ENCODE measurements at regions not wholly inside any gene's neighbourhood (a gene's known extent, or its start where the extent isn't known, plus 50 kb on each side); places are given as distances from the start of the nearest gene placed in this dataset.

DNA sequence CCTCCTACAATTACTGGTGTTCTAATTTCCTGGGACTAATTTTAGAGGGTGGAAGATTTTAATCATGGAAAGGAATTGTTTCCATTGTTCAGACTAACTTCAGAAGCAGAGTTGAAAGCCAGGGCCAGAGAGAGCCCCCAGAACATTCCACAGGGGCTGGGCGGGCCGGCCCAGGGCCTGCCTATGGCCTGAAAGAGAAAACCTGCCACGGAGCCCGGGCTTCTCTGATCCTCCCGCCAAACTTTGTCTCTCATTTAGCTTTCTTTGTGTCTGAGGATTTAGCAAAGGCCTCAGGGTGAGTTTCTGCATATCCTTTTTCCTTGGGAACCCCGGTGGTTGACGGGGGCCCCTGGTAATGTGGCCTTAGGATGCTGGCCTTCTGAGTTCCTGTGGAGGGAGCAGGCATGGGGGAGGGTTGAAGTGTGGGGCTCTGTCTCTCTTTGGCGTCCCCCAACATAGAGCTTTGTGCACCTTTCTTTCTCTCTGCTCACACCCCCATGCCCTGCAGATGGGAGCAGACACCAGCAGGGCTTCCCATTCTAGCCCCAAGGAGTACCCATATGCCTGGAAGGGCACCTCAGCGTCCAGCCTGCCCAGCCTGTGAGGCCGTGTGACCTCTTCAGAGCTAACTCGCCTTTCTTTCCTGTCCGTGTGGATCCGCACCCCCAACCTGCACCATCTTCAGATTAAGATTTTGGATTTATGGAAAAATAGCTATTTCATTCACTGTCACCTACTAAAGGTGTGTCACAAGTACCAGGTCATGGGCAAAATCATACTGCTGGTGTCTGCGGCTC, 539.5 kb downstream of the FGF9 start:
- no peak for DNase-seq (ENCODE audit: low read depth in 2 of 3, low spot score in 2 of 3)

DNA sequence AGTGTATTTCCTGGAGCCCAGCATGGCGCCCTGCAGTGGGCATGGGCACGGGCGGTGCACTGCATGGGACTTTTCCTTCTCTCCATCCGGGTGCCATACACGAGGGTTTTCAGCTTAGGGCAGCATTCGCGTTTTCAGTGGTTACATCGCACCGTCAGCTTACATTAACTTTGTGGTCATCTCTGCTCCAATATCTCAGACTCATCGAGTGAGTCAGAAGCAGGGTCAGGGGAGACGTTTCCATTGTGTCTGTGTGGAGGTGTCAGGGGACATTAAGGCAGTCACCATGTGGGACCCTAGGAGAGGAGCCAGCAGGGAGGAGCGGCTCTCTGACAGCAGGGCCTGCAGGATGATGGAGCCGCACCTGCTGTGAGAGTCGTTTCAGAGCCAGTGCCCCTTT, 541.0 kb downstream of the FGF9 start:
- no peak for DNase-seq (ENCODE audit: low read depth in 2 of 3, low spot score in 2 of 3)

DNA sequence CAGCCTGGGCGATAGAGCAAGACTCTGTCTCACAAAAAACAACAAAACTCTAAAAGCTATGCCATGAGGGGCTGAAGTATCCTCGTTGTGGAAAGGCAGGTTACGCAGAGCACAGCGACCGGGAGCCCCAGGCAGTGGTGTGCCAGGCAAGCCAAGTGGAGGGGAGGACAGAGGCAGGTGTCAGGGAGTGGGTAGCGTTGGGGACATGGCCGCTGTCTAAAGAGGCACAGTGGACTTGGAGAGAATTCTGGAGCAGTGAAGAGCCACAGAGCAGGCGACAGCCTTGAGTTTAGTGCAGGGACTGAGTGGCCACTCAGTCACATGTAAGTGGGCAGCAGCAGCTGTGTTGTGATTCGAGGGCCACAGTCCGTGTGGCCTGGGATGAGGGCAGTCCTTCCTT, 541.7 kb downstream of the FGF9 start:
- no peak for DNase-seq (ENCODE audit: low read depth in 2 of 3, low spot score in 2 of 3)

DNA sequence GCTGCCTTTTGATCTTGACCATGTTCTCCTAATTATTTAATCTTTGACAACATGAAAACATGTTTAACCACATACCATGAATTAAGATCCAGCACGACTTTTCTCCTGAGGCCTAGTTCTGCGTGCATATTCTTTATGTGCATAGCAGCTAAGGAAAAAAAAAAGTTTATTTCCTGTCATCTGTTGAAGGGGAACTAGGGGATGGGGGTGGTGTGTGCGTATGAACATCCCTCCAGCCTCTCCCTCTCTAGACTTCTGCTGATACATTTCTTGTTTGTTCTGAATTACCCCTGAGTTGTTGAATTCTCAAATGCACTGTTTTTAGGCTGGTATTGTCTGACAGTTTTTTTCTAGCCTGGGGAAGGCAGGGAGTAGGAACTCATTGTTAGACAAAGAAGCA, 543.3 kb downstream of the FGF9 start:
- peak in 2 of 3 donors; percentile 24 to 76 for DNase-seq (ENCODE audit: low read depth in 2 of 3, low spot score in 2 of 3)

DNA sequence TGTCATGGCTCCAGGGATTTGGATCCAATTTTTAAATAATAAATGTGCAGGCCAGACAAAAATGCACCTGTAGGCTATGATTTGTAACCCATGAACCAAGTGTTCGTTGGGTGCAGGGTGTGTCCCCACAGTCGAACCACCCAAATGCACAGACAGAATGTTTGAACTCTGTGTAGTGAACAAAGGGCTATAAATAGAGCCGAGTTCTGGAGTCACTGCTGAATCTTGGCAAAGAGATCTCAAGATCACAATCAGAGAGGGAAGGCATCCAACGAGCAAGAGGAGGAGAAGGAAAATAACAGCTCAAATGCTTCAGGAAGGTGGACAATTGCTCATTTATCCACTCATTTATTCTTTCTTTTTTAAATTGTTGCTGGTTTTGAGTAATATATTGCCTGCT, 547.9 kb downstream of the FGF9 start:
- DNase-seq (ENCODE audit: low read depth in 2 of 3, low spot score in 2 of 3), result no peak

DNA sequence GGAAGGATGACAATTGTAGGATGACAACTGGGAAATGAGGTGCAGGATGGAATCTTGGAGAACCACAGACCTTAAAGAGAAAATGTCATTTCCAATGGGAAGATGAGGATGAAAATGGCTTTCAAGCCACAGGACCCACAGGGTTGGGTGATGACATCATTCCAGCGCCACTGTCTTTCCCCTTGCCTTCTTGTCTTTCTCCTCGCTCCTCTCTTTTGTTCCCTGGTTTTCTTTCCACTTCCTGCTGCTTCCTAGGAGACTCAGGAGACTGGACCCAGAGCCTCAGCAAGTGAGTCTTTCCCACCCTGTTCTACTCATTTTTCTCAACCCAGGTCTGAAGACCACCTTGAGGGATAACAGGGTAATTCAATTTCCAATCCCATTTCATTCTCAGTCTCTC, 548.8 kb downstream of the FGF9 start:
- no peak for DNase-seq (ENCODE audit: low read depth in 2 of 3, low spot score in 2 of 3)

DNA sequence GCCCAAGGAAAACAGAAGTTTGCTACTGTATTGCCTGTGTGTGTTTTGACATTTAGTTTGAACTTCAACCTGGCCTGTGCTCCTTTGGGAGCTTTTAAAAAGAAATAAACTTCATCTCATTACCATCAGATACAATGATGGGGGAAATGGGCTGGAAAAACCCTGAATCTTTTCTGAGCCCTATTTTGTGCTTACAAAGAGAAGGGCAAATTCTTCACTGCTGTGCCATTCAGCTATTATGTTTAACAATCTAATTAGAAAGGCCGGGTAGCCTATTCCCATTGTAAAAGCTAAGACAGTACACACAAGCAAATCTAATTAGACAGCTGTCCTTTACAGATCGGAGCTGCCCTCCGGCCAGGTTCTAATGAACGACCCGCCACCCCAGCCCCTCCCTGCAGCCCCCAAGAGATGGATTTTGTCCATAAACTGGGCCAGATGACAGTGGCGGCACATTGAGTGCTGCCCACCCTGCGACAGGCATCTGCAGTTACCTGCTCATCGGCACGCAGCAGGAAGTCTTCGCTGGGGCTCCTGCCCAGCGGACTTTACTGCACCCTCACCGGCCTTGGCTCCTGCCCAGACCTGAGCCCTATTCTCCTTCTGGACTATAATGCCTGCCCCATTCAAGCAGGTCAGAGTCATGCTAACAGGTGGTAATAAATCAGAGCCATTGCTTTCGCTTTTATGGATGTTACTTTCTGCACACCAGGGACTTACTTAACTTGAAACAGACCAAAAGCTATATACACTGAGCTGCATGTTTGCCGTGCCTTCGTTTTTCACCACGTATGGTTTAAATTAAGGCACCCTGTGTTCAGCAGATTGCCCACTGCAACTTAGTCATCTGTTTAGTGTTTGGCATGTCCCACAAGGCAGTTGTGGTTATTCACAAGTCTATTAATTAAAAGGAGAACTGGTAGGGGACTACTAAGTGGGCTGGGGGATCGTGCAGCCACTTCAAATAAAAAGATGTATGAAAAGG, 549.6 kb downstream of the FGF9 start:
- no peak for DNase-seq (ENCODE audit: low read depth in 2 of 3, low spot score in 2 of 3)

DNA sequence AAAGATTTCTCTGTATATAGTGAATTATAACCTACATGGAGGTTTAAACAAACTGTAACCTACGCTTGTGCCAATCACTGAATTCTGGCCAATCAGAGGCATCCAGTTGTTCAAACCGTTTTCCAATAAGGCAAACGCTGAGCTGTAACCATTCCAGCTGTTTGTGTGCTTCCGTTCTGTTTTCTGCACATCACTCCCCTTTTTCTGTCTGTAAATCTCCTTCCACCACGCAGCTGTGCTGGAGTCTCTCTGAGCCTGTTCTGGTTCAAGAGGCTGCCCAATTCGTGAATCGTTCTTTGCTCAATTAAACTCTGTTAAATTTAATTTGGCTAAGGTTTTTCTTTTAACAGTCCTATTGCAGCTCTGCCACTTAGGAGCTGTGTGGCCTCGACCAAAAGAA, 552.5 kb downstream of the FGF9 start:
- no peak for DNase-seq (ENCODE audit: low read depth in 2 of 3, low spot score in 2 of 3)

DNA sequence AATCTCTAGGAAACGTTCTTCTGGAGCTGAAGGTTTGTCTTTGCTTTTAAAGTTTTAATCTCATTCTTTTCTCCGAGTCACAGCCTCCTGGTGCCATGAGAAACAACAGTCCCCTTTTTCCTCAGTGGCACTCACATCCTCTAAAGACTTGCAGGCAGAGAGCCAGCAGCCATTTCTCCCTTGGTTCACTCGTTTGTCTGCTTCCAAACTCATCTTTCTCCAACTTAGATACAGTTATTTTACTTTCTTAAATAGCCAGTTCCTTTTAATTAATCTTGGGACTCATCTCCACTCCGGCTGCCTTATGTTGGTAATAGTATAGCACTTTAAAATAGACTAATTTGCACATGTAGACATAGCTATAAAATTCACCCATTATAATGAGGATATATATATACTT, 555.2 kb downstream of the FGF9 start:
- DNase-seq (ENCODE audit: low read depth in 2 of 3, low spot score in 2 of 3), result no peak

DNA sequence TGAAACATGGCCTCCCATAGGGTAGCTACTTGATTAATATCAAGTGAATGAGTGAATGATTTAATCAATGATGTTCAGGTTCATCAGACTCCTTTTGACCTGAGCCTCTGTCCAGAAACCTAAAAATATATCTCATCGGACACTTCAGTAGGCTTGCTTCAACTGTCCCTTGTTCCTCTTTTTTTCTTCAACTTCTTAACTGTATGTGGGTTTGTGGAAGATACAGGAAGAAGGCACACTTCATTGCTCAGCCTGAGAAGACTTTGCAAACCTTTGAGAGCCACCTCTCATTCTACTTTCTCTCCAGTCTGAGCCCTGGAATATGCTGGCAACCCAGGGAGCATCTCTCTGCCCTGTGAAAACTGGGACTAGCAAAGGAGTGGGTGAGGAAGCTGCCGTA, 557.0 kb downstream of the FGF9 start:
- peak in 1 of 3 donors; percentile 36 for DNase-seq (ENCODE audit: low read depth in 2 of 3, low spot score in 2 of 3)

DNA sequence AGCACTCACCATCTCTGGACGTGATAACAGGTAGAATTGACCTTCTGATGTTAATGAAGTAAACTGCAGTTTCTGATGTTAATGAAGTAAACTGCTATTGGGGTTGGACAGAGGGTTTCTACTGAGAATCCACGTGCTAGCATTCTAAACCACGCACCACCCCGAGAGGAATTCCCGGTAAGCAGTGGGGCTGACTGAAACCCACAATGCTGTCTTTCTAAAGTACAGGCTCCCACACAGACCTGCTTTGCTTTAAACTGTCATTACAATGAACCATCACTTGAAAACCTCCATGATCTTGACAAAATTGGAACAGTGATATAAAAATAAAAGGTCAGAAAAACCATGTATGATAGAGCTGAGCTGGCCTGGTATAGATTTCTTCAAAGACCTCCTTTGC, 559.0 kb downstream of the FGF9 start:
- DNase-seq (ENCODE audit: low read depth in 2 of 3, low spot score in 2 of 3), result no peak

DNA sequence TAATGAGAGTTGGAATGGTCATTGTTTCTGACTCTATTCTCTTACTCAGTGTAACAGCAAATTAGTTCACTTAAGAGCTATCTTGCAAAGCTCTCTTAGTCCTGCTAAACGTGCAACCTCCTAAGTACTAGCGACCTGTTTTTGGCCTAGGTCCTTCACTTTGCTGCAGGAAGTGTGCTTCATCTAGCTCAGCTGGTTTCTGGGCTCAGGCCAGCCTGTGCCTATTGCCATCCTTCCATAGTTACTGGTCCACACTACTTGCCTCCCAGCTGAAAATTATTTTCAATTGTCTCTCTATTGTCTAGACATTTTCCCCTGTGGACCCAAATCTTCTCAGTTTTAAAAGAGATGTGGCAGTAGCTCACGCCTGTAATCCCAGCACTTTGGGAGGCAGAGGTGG, 561.3 kb downstream of the FGF9 start:
- DNase-seq (ENCODE audit: low read depth in 2 of 3, low spot score in 2 of 3), result no peak

DNA sequence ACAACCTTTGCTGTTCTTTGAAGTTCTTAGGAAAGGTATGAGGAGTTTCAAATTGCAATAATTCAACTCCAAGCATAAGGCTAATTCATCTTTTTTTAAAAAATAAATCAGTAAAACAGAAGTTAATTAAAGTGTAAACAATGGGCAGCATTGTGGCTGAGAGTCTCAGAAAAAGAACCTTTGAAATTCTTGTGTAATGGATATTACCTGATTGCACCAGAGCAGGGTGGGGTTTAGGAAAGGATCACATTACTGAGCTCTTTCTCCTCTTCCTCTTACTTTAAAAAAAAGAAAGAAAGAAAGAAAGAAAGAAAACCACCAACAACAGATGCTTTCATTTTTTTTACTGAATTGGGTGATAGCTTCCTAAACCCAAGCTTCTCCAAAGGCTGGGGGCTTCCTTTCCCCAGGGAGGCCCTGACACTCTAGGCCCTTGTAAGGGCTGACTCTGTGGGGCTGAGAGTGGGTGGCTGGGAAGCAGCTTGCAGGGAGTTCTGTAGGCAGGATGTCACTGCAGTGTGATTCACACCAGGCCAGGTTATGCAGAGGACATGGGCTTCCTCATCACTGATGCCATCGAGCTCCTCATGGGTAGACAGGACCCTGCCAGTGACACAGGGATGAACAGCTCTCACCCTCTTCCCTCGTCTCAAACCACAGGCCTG, 564.5 kb downstream of the FGF9 start:
- DNase-seq (ENCODE audit: low read depth in 2 of 3, low spot score in 2 of 3), result no peak

DNA sequence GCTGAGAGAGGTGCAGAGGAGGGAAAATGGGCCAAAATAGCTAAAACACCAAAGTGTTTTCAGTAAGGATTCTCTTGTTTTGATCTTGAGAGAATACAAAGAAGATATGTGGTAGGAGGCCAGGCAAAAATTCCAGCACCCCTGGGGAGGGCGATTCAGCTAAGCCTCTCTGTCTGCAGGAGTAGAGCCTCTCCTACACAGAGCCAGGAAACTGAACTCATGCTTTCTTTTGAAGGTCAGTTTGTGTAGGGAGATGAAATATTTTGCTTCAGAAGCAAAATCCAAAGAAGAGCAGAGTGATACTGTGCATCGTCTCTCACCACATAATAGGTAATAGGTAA, 565.0 kb downstream of the FGF9 start:
- DNase-seq (ENCODE audit: low read depth in 2 of 3, low spot score in 2 of 3), result no peak

DNA sequence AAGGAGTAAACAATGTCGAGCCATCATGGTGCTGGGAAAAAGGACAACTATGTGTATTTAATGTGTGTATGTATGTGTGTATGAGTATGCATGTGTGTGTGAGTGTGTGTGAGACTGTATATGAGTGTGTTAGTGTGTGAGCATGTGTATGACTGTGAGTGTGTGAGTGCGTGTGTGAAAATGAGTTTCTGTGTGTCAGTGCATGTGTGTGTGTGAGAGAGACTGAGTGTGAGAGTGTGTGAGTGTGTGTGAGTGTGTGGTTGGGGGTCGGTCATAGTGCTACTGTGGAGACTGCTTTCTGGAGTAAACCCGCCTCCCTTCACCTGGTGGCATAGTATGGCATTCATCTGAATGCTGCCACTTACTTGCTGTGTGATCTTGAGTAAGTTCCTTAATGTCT, 567.4 kb downstream of the FGF9 start:
- DNase-seq (ENCODE audit: low read depth in 2 of 3, low spot score in 2 of 3), result no peak

DNA sequence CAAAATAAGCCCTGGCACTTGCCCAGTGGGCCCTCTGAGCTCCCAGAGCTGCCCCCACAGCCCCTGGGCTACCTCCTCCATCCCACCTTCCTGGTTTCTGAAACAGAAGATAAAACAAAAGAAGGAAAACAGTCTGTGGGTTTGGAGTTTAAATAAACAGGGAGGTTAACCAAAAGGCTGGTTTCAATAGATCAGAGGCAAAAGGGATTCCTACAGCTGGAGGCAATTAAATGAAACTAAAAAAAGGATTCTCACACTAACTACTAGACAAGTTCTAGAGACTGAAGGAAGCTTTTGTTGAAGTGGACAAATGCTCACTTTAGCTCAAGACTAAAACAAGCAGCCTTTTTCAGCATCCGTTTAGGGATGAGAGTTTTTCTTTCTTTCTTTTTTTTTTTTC, 569.8 kb downstream of the FGF9 start:
- no peak for DNase-seq (ENCODE audit: low read depth in 2 of 3, low spot score in 2 of 3)

DNA sequence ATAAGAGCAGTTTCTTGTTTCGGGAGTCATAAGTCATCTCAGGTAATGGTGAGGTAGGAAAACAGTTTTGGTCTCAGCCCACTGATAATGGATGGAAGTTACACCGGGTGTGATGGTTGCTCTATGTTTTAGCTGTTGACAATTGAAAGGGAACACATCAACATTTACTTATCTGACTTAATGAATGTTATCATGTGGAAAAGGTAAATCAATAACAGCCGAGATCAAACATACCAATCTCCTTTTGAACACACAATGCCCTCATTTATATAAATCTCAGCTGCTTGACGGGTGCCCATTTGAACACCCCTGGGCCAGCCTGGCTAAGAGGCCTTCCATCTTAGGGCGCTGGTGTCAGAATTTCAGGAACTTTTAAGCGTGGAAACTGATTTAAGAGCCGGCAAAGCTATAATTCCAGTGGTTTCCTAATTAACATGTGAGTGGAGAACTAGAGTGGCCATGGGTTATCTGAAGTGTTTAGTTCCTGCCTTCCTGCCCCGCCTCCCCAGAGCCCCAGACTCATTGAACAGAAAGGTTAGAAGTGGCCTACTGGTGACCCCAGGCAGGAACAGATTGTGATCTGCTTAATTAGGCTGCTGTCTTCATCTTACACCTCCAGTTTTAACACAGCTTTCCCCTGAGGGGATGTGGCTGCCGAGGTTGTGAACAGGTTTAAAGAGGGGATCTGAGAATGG, 572.7 kb downstream of the FGF9 start:
- no peak for DNase-seq (ENCODE audit: low read depth in 2 of 3, low spot score in 2 of 3)

DNA sequence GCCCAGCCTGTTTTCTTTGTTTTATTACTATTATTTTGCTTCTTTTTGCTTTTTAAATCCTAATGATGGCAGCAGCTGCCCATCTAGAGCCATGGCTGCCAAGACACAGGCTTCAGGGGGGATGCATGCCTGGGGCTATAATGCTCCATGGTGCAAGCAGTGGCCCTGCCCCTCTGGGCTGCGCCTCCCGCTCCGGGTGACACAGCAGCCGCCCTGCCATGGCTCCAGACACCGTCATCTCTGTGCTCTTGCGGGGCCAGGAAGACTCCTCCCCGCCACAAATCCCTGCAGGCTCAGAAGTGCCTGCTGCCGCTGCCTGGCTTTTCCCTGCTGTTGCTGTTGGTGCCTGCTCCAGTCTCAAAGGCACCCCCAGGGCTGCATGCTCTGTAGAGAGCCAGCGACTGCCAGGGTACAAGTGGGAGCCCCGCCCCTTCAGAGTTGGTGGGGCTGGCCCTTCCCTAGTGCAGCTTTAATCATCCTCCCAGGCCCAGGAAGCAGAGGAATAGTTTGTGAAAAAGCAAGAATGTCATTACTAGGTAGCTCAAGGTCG, 581.5 kb downstream of the FGF9 start:
- no peak for DNase-seq (ENCODE audit: low read depth in 2 of 3, low spot score in 2 of 3)

DNA sequence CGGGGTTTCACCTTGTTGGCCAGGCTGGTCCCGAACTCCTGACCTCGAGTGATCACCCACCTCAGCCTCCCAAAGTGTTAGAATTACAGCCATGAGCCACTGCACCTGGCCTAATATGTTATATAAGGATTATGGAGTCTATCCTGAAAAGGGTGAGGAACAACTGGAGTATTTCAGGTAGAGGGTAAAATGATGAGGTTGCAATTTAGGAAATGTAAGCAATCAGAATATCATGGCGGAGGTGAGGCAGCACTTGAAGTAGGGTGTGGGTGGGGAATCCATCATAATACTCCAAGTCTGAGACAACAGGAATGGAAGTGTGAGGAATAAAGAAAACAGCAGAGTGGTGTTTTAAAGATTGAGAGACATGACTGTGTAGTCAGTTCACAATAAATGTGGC, 582.2 kb downstream of the FGF9 start:
- no peak for DNase-seq (ENCODE audit: low read depth in 2 of 3, low spot score in 2 of 3)

DNA sequence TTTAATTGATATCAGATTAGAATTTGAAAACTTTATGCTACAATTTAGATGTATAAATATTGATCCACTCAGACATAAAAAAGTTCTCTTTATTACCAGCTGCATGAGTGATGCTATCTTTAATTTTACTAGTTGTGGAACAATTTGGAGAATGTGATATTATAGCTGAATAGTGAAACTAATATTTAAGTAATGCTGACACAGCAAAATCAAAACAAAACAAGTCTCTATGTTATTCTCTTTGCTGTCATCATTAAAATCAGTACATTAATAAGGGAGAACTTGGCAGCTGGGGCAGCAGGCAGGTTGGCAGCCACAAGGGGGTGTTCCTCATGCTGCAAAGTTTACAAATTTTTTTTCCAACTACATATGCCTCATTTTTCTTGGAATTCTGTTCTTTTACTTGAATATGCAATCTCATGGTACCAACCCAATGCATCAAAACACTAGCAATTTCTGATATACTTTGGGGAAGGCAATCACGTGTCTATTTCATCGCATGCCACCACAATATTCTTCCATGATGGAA, 585.3 kb downstream of the FGF9 start:
- DNase-seq (ENCODE audit: low read depth in 2 of 3, low spot score in 2 of 3), result no peak
